ENCODE measurements at regions not wholly inside any gene's neighbourhood (a gene's known extent, or its start where the extent isn't known, plus 50 kb on each side); places are given as distances from the start of the nearest gene placed in this dataset.

- no peak for TF ChIP-seq ZBED1 (IDR thresholded peaks at IDR 0.05)
- no peak for TF ChIP-seq NR2F6 (CRISPR knock-in tag; IDR thresholded peaks at IDR 0.05)
- no peak for TF ChIP-seq SRSF3 (IDR thresholded peaks at IDR 0.05; ENCODE audit: insufficient read depth, low read length)
- TF ChIP-seq, protein P1, sequence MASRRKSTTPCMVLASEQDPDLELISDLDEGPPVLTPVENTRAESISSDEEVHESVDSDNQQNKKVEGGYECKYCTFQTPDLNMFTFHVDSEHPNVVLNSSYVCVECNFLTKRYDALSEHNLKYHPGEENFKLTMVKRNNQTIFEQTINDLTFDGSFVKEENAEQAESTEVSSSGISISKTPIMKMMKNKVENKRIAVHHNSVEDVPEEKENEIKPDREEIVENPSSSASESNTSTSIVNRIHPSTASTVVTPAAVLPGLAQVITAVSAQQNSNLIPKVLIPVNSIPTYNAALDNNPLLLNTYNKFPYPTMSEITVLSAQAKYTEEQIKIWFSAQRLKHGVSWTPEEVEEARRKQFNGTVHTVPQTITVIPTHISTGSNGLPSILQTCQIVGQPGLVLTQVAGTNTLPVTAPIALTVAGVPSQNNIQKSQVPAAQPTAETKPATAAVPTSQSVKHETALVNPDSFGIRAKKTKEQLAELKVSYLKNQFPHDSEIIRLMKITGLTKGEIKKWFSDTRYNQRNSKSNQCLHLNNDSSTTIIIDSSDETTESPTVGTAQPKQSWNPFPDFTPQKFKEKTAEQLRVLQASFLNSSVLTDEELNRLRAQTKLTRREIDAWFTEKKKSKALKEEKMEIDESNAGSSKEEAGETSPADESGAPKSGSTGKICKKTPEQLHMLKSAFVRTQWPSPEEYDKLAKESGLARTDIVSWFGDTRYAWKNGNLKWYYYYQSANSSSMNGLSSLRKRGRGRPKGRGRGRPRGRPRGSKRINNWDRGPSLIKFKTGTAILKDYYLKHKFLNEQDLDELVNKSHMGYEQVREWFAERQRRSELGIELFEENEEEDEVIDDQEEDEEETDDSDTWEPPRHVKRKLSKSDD (conservative IDR thresholded peaks at IDR 0.05; ENCODE audit: low read length): no peak
Observed at GRCh38 chr6:6998194-6998569, 109.6 kb upstream of the RREB1 start.

All from K562 (cell line).